ENCODE measurements at regions not wholly inside any gene's neighbourhood (a gene's known extent, or its start where the extent isn't known, plus 50 kb on each side); places are given as distances from the start of the nearest gene placed in this dataset.

DNA sequence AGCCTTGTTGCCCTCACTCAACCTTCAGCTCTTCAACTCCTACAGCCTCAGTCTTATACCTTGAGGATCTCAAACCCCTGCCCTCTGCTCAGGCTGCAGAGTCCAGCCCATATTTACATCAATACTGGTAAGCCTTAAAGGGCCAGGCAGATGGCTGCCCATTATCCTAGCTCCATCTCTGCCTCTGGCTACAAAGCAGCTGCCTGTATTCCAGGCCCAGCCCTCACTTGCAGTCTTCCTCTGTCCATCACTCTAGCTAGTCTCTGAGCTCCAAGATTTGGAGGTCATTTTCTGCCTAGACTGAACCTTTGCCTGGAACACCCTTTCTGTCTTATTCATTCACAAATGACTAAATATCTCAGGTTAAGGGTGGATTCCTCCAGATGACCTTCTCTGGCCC is 50.2 kb upstream of the GALNT10 start:
- intact Hi-C loops (cut with micrococcal nuclease) = no loop called here
- DNase-seq (no peak), ATAC-seq (no peak)
